ENCODE measurements at regions not wholly inside any gene's neighbourhood (a gene's known extent, or its start where the extent isn't known, plus 50 kb on each side); places are given as distances from the start of the nearest gene placed in this dataset.

DNA sequence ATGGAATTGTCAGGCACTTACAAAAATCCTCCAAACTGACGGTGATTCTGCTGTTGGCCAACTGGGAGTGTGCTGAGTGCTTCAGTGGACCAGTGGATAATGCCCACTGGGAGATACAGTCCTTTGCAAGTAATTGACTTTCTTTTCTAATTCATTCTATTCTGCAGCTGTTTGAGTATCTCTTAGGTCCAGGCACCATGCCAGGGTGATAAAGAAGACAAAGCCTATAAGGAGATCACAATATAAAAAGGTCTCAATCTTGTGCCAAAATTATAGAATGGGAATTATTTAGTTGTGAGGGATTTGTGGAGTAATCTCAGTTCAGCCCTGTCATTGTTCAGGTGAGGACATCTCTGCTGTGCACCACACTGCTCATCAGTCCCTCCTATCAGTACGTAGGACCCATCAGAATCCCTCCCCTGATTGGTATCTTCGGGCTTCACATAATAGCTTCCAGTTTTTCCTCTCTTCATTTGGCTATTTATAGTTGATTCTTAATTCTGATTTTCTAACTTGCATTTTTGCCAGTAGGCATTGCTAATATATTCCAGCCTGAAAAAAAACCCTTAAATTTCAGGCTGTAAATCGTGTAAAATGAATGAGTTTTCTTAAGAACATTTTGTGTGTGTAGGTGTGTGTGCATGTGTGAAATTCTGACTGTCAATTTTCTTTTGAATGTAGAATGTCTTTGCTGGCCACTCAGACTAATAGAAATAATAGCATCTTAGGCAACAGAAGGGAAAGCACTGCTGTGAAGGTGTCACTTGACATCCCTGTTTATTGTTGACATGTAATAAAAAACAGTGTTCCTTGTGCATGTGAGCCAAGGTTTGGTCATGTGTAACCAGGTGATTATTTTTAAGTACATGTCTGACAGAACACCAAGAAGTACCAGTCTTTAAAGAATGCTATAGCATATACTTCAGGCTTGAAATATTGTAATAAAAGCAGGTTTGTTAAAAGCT lies 457.6 kb upstream of the RGS6 start:
- Histone ChIP-seq H3K27ac (ENCODE audit: insufficient read length, low read depth, low read length) (no peak overlapping the region), H4K91ac (ENCODE audit: insufficient read length, low read depth, low read length) (no peak overlapping the region), H3K4ac (ENCODE audit: low read depth, low read length) (no peak overlapping the region), H2BK12ac (ENCODE audit: insufficient read length, low read depth, low read length) (no peak overlapping the region), H3K23ac (ENCODE audit: insufficient read length, low read depth, low read length) (no peak overlapping the region), H3K79me1 (ENCODE audit: insufficient read depth, low read depth, low read length, poor library complexity, severe bottlenecking) (no peaks in the 10 kb centered on the region), H3K14ac (ENCODE audit: insufficient read depth, low read length) (no peak overlapping the region), H3K27me3 (ENCODE audit: insufficient read depth, low read length) (no peaks in the 10 kb centered on the region), H3K18ac (ENCODE audit: insufficient read length, low read depth, low read length) (no peak overlapping the region), H3T11ph (ENCODE audit: low read length) (no peak overlapping the region), H4K8ac (replicated peaks; ENCODE audit: insufficient read length, low read depth, low read length) (no peak overlapping the region), H2BK15ac (ENCODE audit: low read depth, low read length) (no peak overlapping the region), H3K9me3 (ENCODE audit: control insufficient read depth, low read depth, low read length) (no peaks in the 10 kb centered on the region), H4K5ac (ENCODE audit: insufficient read length, low read depth, low read length) (no peak overlapping the region), H3K56ac (ENCODE audit: insufficient read length, low read depth, low read length) (no peak overlapping the region), H2BK20ac (ENCODE audit: low read depth, low read length, poor library complexity, severe bottlenecking) (no peak overlapping the region), H2AFZ (ENCODE audit: low read length) (no peak overlapping the region), H2BK120ac (ENCODE audit: low read depth, low read length, poor library complexity, severe bottlenecking) (no peak overlapping the region), H3K23me2 (ENCODE audit: insufficient read length, low read depth, low read length, poor library complexity, severe bottlenecking) (no peaks in the 10 kb centered on the region), H3K4me2 (ENCODE audit: insufficient read depth, insufficient read length, low read length) (no peak overlapping the region), H3K4me1 (ENCODE audit: insufficient read depth, low read length) (no peaks in the 10 kb centered on the region; the same call in 1 of the 2 replicates), H3K79me2 (ENCODE audit: insufficient read depth, low read length) (peaks cover 4% of the 10 kb centered on the region; the same call in 1 of the 2 replicates), H2BK5ac (ENCODE audit: insufficient read length, low read length) (no peak overlapping the region), H2AK5ac (ENCODE audit: insufficient read length, low read length) (no peak overlapping the region), H3K9ac (ENCODE audit: extremely low read depth, insufficient read length, low read length) (no peak overlapping the region), H4K20me1 (ENCODE audit: control insufficient read depth, insufficient read depth, insufficient read length) (no peaks in the 10 kb centered on the region)
- H3K4me1 Mint-ChIP-seq, result peaks cover 20 to 21% of the 10 kb centered on the region in 2 experiments
- no peaks in the 10 kb centered on the region for H3K9me3 Mint-ChIP-seq
- H3K27me3 Mint-ChIP-seq (ENCODE audit: low read depth), result no peaks in the 10 kb centered on the region
- H3K4me3 Mint-ChIP-seq, result no peak overlapping the region
- DNase-seq, result no peak
- TF ChIP-seq, protein P1, sequence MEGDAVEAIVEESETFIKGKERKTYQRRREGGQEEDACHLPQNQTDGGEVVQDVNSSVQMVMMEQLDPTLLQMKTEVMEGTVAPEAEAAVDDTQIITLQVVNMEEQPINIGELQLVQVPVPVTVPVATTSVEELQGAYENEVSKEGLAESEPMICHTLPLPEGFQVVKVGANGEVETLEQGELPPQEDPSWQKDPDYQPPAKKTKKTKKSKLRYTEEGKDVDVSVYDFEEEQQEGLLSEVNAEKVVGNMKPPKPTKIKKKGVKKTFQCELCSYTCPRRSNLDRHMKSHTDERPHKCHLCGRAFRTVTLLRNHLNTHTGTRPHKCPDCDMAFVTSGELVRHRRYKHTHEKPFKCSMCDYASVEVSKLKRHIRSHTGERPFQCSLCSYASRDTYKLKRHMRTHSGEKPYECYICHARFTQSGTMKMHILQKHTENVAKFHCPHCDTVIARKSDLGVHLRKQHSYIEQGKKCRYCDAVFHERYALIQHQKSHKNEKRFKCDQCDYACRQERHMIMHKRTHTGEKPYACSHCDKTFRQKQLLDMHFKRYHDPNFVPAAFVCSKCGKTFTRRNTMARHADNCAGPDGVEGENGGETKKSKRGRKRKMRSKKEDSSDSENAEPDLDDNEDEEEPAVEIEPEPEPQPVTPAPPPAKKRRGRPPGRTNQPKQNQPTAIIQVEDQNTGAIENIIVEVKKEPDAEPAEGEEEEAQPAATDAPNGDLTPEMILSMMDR (conservative IDR thresholded peaks at IDR 0.05), result no peak
- peak overlapping the region in 1 of 3 experiments; percentile 32; a peak in 1 of 7 replicates for H3K27ac Mint-ChIP-seq
- peaks cover 0 to 2% (median 0%) of the 10 kb centered on the region in 3 experiments; a peak in 1 of 7 replicates for H3K36me3 Mint-ChIP-seq (ENCODE audit: insufficient read depth in 1 of 3, low read depth in 3 of 3)
- no CpG with 5 or more reads among the region's 4 CpGs for WGBS (ENCODE audit: extremely low coverage, insufficient read length, low lambda C conversion rate)
